ENCODE measurements at regions not wholly inside any gene's neighbourhood (a gene's known extent, or its start where the extent isn't known, plus 50 kb on each side); places are given as distances from the start of the nearest gene placed in this dataset.

- TF ChIP-seq EP300 (IDR thresholded peaks at IDR 0.05; ENCODE audit: borderline replicate concordance) (no peak), EGR1 (IDR thresholded peaks at IDR 0.05) (no peak), CEBPB (IDR thresholded peaks at IDR 0.05) (no peak), REST (IDR thresholded peaks at IDR 0.05; ENCODE audit: low read depth) (no peak), CREB1 (IDR thresholded peaks at IDR 0.05; ENCODE audit: low read depth) (no peak), MAX (IDR thresholded peaks at IDR 0.05) (no peak), FOXM1 (IDR thresholded peaks at IDR 0.05; ENCODE audit: borderline replicate concordance, low read depth) (no peak), TAF1 (IDR thresholded peaks at IDR 0.05; ENCODE audit: low read depth) (no peak)
Observed at GRCh38 chr18:25493401-25493800, 141.4 kb upstream of the ZNF521 start.

GRCh38 chr18:25490316-25490715 is 138.3 kb upstream of the ZNF521 start:
- no peak for TF ChIP-seq TCF12 (IDR thresholded peaks at IDR 0.05; ENCODE audit: low read depth)
- TF ChIP-seq USF1 (IDR thresholded peaks at IDR 0.05): no peak
- no peak for TF ChIP-seq YY1 (IDR thresholded peaks at IDR 0.05; ENCODE audit: low read depth)
- no peak for TF ChIP-seq EP300 (IDR thresholded peaks at IDR 0.05; ENCODE audit: borderline replicate concordance)
- no peak for TF ChIP-seq FOXM1 (IDR thresholded peaks at IDR 0.05; ENCODE audit: borderline replicate concordance, low read depth)
- no peak for TF ChIP-seq TAF1 (IDR thresholded peaks at IDR 0.05; ENCODE audit: low read depth)
- no peak for TF ChIP-seq REST (IDR thresholded peaks at IDR 0.05; ENCODE audit: low read depth)
- no peak for TF ChIP-seq RAD21 (IDR thresholded peaks at IDR 0.05; ENCODE audit: low read depth)

- TF ChIP-seq TEAD4 (IDR thresholded peaks at IDR 0.05) (no peak), CEBPB (IDR thresholded peaks at IDR 0.05) (no peak), TAF1 (IDR thresholded peaks at IDR 0.05; ENCODE audit: low read depth) (no peak), USF1 (IDR thresholded peaks at IDR 0.05) (no peak), ZBTB7A (IDR thresholded peaks at IDR 0.05; ENCODE audit: low read depth) (no peak), NFIC (IDR thresholded peaks at IDR 0.05) (no peak), CREB1 (IDR thresholded peaks at IDR 0.05; ENCODE audit: low read depth) (no peak), EGR1 (IDR thresholded peaks at IDR 0.05) (no peak), TCF12 (IDR thresholded peaks at IDR 0.05; ENCODE audit: low read depth) (no peak), MAX (IDR thresholded peaks at IDR 0.05) (no peak), FOXM1 (IDR thresholded peaks at IDR 0.05; ENCODE audit: borderline replicate concordance, low read depth) (no peak), REST (IDR thresholded peaks at IDR 0.05; ENCODE audit: low read depth) (no peak), RAD21 (IDR thresholded peaks at IDR 0.05; ENCODE audit: low read depth) (no peak), EP300 (IDR thresholded peaks at IDR 0.05; ENCODE audit: borderline replicate concordance) (no peak)
Observed at GRCh38 chr18:25473008-25473407, 121.0 kb upstream of the ZNF521 start.

- TF ChIP-seq EGR1 (IDR thresholded peaks at IDR 0.05): no peak
Observed at GRCh38 chr18:25470062-25470461, 118.1 kb upstream of the ZNF521 start.

- TF ChIP-seq USF1 (IDR thresholded peaks at IDR 0.05) (no peak), NFIC (IDR thresholded peaks at IDR 0.05) (no peak), EGR1 (IDR thresholded peaks at IDR 0.05) (no peak), CREB1 (IDR thresholded peaks at IDR 0.05; ENCODE audit: low read depth) (no peak), CEBPB (IDR thresholded peaks at IDR 0.05) (no peak), ZBTB7A (IDR thresholded peaks at IDR 0.05; ENCODE audit: low read depth) (no peak), EP300 (IDR thresholded peaks at IDR 0.05; ENCODE audit: borderline replicate concordance) (no peak), RAD21 (IDR thresholded peaks at IDR 0.05; ENCODE audit: low read depth) (no peak), REST (IDR thresholded peaks at IDR 0.05; ENCODE audit: low read depth) (no peak), TCF12 (IDR thresholded peaks at IDR 0.05; ENCODE audit: low read depth) (no peak), TAF1 (IDR thresholded peaks at IDR 0.05; ENCODE audit: low read depth) (no peak), TEAD4 (IDR thresholded peaks at IDR 0.05) (no peak), YY1 (IDR thresholded peaks at IDR 0.05; ENCODE audit: low read depth) (no peak), FOXM1 (IDR thresholded peaks at IDR 0.05; ENCODE audit: borderline replicate concordance, low read depth) (no peak), MAX (IDR thresholded peaks at IDR 0.05) (no peak)
Observed at GRCh38 chr18:25469489-25469888, 117.5 kb upstream of the ZNF521 start.

Measured in Ishikawa (cell line).